AG09319 (cell line): ENCODE measurements at regions not wholly inside any gene's neighbourhood (a gene's known extent, or its start where the extent isn't known, plus 50 kb on each side); places are given as distances from the start of the nearest gene placed in this dataset.
"Not testable (repeated sequence)": the region's sequence is repeated elsewhere in the genome, so short reads cannot be mapped to it uniquely, and the experiment has no call there.

Experiments
- DNase-seq: peaks from one replicate; pipeline ENCODE4 v3.0.0-alpha.2; 2010; ENCODE audit warnings: low read depth; ENCODE audit errors: extremely low read depth
- TF ChIP-seq, protein P1 (sequence below): IDR thresholded peaks from 2 replicates; pipeline ENCODE4 v1.5.1; 2011; ENCODE audit warnings: low read depth, mild to moderate bottlenecking, inconsistent platforms, low read length, moderate library complexity

DNA sequence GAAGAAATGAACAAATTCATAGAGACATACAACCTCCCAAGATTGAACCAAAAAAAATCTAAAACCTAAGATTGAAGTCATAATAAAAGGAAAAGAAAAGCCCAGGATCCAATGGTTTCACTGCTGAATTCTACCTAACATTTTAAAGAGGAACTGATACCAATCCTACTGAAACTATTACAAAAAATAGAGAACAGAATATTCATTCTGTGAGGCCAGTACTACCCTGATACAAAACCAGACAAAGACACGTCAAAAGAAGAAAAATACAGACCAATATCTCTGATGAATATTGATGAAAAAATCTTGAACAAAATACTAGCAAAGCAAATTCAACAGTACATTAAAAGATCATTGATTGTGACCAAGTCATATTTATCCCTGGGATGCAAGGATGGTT, 128.5 kb upstream of the STEAP1 start:
- DNase-seq = no peak

DNA sequence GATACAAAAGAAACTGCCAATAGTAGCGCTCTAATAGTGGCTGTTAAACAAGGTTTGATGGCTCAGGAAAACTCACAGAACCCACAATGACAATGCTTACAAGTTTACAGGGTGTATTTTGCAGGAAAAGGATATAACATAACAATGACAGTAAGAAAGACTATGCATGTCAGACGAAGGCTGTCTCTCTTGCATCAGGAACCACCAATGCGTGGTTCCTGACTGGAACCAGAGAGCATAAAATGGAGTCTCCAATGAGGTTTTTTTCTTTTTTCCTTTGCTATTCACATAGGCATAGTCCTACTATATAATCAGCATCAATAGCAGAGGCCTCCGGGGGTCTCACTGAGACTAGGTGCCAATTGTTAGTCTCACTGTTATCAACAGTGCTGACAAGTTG, 120.4 kb upstream of the STEAP1 start:
- no peak for DNase-seq
- TF ChIP-seq, protein P1, sequence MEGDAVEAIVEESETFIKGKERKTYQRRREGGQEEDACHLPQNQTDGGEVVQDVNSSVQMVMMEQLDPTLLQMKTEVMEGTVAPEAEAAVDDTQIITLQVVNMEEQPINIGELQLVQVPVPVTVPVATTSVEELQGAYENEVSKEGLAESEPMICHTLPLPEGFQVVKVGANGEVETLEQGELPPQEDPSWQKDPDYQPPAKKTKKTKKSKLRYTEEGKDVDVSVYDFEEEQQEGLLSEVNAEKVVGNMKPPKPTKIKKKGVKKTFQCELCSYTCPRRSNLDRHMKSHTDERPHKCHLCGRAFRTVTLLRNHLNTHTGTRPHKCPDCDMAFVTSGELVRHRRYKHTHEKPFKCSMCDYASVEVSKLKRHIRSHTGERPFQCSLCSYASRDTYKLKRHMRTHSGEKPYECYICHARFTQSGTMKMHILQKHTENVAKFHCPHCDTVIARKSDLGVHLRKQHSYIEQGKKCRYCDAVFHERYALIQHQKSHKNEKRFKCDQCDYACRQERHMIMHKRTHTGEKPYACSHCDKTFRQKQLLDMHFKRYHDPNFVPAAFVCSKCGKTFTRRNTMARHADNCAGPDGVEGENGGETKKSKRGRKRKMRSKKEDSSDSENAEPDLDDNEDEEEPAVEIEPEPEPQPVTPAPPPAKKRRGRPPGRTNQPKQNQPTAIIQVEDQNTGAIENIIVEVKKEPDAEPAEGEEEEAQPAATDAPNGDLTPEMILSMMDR = no peak

More for the DNA sequence above, 128.5 kb upstream of the STEAP1 start:
- TF ChIP-seq, protein P1 = no peak

GRCh38 chr7:90053094-90053493, 101.2 kb upstream of the STEAP1 start:
- DNase-seq = no peak
- TF ChIP-seq, protein P1 = no peak

- DNase-seq = no peak
Measured at GRCh38 chr7:90061077-90061476, 93.2 kb upstream of the STEAP1 start.

DNA sequence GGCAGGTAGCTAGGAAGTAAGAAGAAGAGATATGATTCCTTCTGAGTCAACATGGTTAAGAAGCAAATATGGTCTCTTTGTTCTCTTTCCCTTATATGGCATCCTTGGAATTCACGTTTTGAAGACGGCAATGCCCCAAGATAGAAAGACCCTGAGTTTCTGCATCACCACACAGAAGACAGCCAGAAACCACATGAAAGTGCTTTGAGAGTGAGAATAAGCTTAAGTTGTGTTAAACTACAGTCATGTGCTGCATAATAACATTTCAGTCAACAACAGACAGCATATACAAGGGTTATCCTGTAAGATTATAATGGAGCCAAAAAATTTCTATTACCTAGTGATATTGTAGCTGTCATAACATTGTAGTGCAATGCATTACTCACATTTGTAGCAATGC, 89.9 kb upstream of the STEAP1 start:
- DNase-seq = no peak
- TF ChIP-seq, protein P1 = no peak

More at GRCh38 chr7:90061077-90061476, 93.2 kb upstream of the STEAP1 start:
- TF ChIP-seq, protein P1 = no peak

DNA sequence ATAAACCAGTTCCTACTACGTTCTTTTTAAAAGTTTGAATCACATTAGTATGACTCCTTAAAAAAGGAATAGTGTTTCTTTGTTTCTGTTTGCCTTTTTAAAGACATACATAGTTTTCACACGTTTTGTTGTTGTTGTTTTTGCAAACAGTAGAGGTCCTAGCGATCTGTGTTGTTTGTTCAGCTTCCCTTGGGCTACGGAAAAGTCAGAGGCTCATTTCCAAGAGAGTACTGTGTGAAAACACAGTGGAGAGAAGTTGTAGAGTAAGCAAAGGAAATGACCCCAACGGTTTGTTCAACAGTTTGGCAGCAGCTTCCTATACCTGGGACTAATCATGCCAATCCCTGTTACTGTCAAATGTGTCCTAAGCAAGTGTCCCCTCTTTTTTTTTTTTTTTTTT, 87.1 kb upstream of the STEAP1 start:
- TF ChIP-seq, protein P1 = no peak
- DNase-seq = no peak

DNA sequence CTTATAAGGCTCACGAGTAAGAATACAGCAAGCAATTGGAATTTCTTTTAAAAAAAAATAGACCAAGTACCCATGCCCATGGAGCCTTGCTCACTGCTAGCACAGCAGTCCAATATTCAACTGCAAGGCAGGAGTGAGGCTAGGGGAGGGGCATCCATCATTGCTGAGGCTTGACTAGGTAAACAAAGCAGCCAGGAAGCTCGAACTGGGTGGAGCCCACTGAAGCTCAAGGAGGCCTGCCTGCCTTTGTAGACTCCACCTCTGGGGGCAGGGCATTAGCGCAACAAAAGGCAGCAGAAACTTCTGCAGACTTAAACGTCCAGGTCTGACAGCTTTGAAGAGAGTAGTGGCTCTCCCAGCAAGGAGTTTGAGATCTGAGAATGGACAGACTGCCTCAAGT, 84.0 kb upstream of the STEAP1 start:
- not testable (repeated sequence) for DNase-seq

- TF ChIP-seq, protein P1 = no peak
Measured at GRCh38 chr7:90078921-90079320, 75.3 kb upstream of the STEAP1 start.

More at GRCh38 chr7:90078921-90079320, 75.3 kb upstream of the STEAP1 start:
- DNase-seq = no peak
